ENCODE measurements at regions not wholly inside any gene's neighbourhood (a gene's known extent, or its start where the extent isn't known, plus 50 kb on each side); places are given as distances from the start of the nearest gene placed in this dataset.
"Not testable (repeated sequence)": the region's sequence is repeated elsewhere in the genome, so short reads cannot be mapped to it uniquely, and the experiment has no call there.

- DNase-seq (ENCODE audit: low read depth in 2 of 2), result no peak
Measured at GRCh38 chr21:35529171-35529863, 480.2 kb upstream of the RUNX1 start.

DNA sequence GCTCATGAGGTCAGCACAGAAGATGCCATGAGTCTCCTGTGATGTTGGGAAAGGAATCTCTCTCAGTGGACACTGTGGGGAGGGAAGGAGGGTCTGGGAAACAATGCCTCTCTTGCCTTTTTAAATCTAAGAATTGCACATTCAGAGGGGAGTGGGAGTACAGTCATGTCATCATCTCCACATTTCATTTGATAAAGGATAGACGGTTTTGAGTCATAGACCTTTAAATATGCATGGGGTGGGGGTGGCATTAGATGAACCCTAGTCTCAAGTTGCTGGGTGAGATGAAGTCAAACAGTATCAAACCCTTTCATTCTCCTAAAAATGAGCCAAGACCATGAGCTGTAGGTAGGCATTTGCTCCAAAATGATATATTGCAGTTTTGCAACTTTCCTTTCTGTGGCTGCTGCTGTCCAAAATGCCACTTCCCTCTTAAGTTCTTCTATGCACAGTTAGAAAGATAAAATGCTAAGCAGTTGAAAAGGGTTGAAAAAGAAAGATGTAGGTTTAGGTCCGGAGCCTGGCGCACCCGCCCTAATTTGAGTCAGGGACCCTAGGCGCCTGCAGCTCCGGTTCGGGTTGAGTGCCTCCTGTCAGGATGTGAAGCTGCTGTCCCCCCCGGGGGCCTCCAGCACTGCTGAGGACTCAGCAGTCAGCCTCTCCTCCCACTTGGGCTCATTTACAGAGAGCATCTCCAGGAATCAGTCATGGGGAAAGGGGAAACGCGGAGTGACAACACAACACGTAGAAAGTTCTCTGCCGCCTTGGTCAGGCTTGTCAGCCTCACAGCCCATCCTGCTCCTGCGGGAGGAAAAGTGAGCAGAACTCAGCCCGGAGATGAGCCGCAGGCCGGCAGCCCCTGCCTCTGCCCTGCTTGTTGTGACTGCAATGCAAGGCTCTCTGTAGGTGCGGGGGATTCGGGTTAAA, 479.3 kb upstream of the RUNX1 start:
- DNase-seq (ENCODE audit: low read depth in 2 of 2), result peak in 1 of 2 donors; percentile 7

DNA sequence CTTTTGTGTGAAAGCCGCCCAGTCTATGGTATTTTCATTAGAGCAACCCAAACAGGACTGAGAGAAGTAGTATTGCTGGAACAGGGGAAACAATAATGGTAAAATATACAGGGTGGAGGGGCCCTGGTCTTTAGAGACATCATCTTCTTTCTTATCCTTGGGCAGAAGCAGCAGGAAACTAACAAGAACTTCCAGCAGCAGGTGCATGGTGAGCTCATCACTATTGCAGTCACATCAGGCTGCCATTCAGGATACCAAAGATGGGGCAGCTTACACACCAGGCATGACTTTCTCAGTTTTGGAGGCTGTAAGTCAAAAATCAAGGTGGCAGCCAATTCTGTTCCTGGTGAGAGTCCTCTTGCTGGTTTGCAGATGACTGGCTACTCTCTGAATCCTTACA, 478.3 kb upstream of the RUNX1 start:
- no peak for DNase-seq (ENCODE audit: low read depth in 2 of 2)

- no peak for DNase-seq (ENCODE audit: low read depth in 2 of 2)
Measured at GRCh38 chr21:35525443-35525842, 476.3 kb upstream of the RUNX1 start.

DNA sequence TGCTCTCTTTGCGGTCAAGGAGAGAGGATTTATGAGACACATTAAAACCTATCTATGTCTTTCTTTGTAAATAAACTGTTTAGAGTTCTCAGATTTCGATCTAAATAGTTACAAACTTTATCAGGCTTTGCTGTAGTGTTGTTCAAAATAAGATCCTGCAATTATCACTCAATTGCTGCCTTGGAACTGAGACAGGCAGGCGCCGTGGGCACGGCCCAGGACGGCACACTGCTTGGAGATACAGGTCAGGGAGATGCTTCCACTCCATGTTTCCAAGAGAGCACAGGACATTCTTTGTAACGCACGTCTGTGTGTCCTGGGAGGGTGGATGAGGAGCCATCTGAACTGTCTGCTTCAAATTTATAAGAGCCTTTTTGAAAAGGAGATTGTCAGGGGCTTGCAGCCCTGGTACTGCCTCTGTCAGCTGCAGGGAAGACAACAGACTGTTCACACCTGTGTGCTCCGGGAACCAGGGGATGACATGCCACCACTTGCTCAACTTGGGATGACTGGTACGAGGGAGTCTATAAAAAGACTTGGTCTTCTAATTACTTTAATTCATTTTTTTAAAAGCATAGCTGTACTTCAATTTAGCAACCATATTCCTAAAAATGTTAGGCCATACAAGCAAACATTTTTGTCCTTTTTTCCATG, 472.9 kb upstream of the RUNX1 start:
- no peak for DNase-seq (ENCODE audit: low read depth in 2 of 2)

DNA sequence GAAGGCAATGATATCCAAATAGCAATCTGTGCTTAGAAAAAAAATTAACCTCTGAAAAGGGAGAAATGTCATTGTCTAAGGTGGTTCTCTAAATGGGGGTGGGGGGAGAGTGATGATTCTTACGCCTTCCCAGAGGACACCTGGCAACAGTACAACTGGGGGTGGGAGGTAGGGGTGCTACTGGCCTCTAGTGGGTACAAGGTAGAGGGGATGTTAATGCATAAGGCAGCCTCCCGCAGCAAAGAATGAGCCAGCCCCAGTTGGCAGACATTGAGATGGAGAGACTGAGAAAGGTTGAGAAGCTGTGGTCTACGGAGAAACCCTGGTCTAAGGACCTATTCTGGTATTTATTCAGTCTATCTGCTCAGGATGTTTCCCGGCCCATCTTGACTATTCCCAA, 472.2 kb upstream of the RUNX1 start:
- no peak for DNase-seq (ENCODE audit: low read depth in 2 of 2)

- no peak for DNase-seq (ENCODE audit: low read depth in 2 of 2)
Measured at GRCh38 chr21:35520856-35521255, 471.8 kb upstream of the RUNX1 start.

GRCh38 chr21:35520302-35520701, 471.2 kb upstream of the RUNX1 start:
- DNase-seq (ENCODE audit: low read depth in 2 of 2), result no peak

GRCh38 chr21:35517865-35518264, 468.8 kb upstream of the RUNX1 start:
- no peak for DNase-seq (ENCODE audit: low read depth in 2 of 2)

DNA sequence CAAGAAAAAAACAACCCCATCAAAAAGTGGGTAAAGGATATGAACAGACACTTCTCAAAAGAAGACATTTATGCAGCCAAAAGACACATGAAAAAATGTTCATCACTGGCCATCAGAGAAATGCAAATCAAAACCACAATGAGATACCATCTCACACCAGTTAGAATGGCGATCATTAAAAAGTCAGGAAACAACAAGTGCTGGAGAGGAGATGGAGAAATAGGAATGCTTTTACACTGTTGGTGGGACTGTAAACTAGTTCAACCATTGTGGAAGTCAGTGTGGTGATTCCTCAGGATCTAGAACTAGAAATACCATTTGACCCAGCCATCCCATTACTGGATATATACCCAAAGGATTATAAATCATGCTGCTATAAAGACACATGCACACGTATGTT, 467.2 kb upstream of the RUNX1 start:
- DNase-seq (ENCODE audit: low read depth in 2 of 2), result not testable (repeated sequence)

DNA sequence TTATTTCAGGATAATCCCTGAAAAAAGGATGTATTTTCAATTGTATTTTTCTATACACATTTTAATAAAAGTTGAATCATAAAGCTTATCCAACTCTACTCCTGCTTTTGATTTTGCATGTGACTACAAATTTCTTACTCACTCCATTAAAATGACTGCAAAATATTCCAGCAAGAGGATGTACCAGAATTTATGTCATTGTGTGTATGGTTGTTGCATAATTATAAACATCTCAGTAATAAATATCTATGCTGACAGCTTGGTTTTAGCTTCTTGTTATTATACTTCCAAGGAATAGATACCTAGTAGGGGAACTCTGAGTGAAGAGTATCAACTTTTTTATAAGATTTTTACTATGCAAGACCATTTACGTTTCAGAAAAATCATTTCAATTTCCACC, 463.2 kb upstream of the RUNX1 start:
- DNase-seq (ENCODE audit: low read depth in 2 of 2), result no peak

DNA sequence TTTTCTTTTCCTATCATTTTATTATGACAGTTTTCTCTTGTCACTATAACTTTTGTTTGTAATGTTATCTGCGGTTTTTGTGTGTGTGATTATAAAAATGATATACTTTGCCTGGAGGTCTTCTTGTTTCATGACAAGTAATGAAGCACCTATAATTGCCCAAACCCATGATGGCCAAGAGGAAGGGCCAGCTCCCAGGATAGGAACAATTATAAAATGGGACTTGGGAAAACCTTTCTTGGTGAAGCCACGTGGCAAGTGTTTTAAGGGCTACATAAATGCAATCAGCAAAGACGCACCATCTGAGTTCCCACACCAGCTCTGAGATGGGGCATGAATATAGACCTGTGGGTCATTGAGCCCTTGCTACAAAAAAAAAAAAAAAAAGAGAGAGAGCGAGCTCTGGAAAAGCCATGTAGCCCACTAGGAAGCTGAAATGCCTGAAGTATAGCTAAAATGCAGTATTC, 462.6 kb upstream of the RUNX1 start:
- DNase-seq (ENCODE audit: low read depth in 2 of 2), result no peak

GRCh38 chr21:35510957-35511695, 462.0 kb upstream of the RUNX1 start:
- peak in 1 of 2 donors; percentile 10 for DNase-seq (ENCODE audit: low read depth in 2 of 2)

DNA sequence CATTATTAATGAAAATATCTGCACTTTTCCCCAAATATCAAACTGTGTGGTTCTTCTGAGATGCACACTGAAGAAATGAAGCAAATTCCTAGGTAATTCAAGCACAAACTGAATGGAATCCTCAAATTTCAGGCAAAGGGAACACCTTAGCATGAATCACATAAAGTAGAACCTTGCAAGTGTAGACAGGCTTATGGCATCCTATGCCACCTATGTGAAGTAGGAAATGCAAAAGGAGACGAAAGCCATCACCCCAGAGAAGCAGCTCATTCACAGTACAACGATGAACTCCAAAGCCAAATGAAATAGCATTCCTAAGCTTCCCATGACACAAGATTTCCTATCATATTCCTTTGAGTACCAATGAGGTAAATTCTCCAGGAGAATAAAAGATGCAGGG, 461.2 kb upstream of the RUNX1 start:
- no peak for DNase-seq (ENCODE audit: low read depth in 2 of 2)

DNA sequence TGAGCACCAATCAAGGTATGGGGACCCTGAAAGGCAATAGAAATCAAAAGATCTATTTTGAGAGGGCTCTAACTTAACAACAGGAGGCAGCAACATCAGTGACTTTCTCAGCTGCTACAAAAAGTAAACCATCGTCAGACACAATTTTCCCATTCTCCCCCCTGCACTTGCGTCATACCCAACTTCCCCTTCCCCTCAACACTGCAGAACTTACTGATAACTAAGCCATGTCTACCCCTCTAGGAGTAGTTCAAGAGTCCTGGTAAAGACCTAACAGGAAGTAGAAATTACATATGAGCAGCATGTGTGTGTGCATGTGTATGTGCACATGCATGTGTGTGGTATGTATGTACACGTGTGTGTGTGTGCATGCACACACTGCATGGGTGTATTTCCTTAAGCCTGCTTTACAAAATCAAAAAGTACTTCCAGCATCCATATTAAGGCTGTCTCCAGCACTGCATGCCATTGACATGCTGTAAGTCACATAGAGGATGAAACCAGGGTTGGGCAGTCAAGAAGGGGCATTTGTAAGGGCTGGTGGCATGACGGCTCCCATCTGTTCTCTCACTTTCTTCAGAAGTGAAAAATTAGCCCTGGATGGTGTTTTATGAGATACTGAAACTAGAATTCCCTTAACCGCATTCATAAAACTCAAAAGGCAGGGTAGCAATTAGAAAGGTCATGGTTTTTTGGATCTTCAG, 460.1 kb upstream of the RUNX1 start:
- no peak for DNase-seq (ENCODE audit: low read depth in 2 of 2)

DNA sequence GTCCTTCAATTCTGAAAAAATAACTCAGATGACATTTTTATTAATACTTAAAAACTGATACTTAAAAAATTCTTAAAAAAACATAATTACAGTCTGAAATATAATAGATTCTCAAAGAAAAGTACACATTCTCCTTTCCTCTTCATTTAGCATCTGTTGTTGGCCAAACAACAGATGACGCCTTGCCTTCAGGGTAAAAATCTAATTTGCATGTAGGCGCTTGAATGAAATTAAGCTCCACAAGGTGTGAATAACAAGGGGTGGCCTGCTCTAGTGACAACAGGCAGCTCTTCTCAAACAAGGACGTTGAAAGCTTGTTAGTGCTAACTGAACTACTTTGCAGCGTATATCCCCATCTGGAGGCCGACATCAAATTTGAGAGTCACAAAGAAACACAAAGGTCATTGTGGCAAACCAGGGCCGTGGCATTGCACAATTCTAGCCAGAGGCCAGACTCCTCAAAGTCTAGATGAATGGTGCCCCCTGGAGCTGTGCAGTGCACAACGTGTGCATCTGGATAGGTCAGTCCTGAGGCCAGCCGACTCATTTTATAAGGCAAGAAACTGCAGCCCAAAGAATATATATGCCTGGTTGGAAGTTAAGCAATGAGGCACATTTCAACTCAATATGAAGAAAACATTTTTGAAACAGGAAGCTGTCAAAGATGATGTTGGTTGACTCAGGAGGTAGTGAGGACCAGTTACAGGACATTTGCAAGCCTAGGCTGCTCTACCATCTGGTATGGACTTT, 459.2 kb upstream of the RUNX1 start:
- DNase-seq (ENCODE audit: low read depth in 2 of 2), result no peak

DNA sequence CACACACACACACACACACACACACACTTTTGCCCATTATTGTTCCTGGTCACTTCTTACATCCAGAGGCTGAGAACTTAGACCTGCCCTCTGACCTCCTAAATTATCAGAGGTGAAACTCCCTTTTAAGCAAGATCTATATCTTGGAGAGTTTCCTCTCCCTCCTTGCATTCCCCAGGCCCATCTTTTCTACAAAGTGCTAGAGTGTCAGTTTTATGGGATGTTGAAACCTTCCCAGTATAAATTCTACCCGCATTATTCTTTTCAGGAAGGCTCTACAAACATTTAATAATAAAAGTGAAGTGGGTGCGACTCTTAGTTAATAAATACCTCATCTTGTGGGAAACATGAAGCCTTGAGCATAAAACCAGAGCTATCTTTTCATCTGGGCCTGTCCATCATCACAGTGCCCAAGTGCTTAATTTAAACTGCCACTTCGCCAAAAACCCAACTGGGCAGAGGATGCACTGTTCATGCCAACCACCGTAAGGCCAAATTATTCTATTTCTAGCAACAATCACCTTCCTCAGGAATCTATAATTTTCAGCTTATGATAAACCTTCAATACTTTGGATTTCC, 458.2 kb upstream of the RUNX1 start:
- no peak for DNase-seq (ENCODE audit: low read depth in 2 of 2)

DNA sequence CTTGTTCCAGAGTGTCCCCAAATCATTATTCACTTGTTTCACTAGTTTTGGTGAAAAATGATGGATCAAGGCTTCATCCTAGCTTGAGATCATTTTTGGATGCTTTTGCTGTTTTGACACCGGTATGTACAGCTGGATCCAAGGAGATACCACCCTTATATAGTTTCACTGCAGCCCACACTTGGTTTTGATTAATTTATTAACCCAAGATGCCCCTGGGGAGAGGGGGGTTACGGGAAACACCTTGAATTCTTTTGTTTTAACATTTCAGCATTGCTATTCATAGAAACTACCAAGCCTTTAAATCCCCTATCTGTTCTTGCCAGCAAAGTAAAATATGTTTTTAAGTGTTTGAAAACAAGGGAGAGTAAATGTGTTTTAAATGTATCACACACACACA, 457.7 kb upstream of the RUNX1 start:
- no peak for DNase-seq (ENCODE audit: low read depth in 2 of 2)

- DNase-seq (ENCODE audit: low read depth in 2 of 2), result no peak
Measured at GRCh38 chr21:35506352-35506751, 457.2 kb upstream of the RUNX1 start.

DNA sequence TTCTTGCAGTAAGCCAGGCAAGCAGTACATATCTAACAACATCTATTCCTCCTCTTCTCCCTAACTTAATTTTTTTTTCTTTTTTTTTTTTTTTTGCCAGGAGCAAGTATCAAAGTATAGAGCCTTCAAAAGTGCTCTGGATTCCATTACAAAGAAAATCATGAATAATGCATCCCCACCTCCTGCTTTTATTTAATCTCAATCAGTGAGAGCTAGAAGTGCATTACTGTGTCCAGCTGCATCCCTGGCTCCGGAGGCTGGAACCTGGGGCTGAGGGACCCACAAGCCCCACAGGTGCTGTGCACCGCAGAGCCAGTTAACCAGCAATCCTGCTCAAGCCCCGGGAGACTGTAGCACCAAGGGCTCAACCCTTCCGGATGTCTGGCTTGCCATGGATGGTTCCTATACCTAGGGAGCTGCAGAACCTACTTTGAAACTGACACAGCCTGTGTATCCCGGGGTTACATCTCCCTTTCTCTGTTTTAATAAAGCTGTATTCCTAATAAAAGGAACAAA, 455.9 kb upstream of the RUNX1 start:
- DNase-seq (ENCODE audit: low read depth in 2 of 2), result no peak

All from activated CD4-positive, alpha-beta T cell treated with anti-CD3 and anti-CD28 coated beads for 24 hours (primary cell).